HCT116 (cell line): ENCODE measurements at regions not wholly inside any gene's neighbourhood (a gene's known extent, or its start where the extent isn't known, plus 50 kb on each side); places are given as distances from the start of the nearest gene placed in this dataset.

Experiments
- ATAC-seq: fragments of 200-7000 bp; cut with Tn5 transposase; 2 replicates; pipeline ENCODE4 v1.9.1; 2020; ENCODE audit warnings: mild to moderate bottlenecking, moderate library complexity
- BruUV-seq: library from RNA; stranded (reverse); fragments of 400-500 nt; replicated peaks from 2 replicates; lab custom pipeline; 2021; lab: Mats Ljungman, UMichigan
- CTCF ChIA-PET: fragments of 300-600 bp; sonication (Branson Sonifier 250); formaldehyde crosslinking; loops from one replicate; lab custom pipeline; 2021; ENCODE audit warnings: antibody characterized with exemption; lab: Charles Lee
- POLR2A ChIA-PET: fragments of 300-600, 350-600 bp; sonication (Branson Sonifier 250); formaldehyde crosslinking; loops from one replicate; lab custom pipeline; 2021; ENCODE audit warnings: antibody characterized with exemption; lab: Charles Lee
- RAD21 ChIA-PET, 2 experiments: fragments of 300-600 bp; sonication (Branson Sonifier 250); formaldehyde crosslinking; loops; one replicate each; lab custom pipeline; 2023; ENCODE audit warnings: low total read pairs in 2 of 2; ENCODE audit not compliant: uncharacterized antibody in 2 of 2, unreplicated experiment in 2 of 2, low non-redundant PET in 1 of 2; lab: Charles Lee
- DNase-seq: peaks from one replicate; pipeline ENCODE4 v3.0.0-alpha.2; 2010; ENCODE audit warnings: low read depth, low spot score
- H2AFZ ChIP-seq: fragments of 200-600 bp; shearing (Covaris generic), sonication (generic); 2 replicates; pipeline ENCODE4 v1.6.1; 2017; ENCODE audit warnings: low read depth, mixed run types, mixed read lengths, antibody characterized with exemption, low read length; ENCODE audit not compliant: poor library complexity, severe bottlenecking
- H3K27ac ChIP-seq: 2 replicates; pipeline ENCODE4 v1.5.1; 2012; ENCODE audit warnings: low read depth, low read length
- H3K27me3 ChIP-seq: fragments of 200-600 bp; sonication (generic); 2 replicates; pipeline ENCODE4 v1.6.1; 2016; ENCODE audit warnings: mixed run types, low read length, mixed read lengths; ENCODE audit not compliant: insufficient read depth
- H3K36me3 ChIP-seq, 2 experiments: fragments of 200-500 bp in 1 of 2; fragments of 200-600 bp in 1 of 2; sonication (Bioruptor generic) in 1 of 2; sonication (generic) in 1 of 2; 2 replicates each; pipeline versions ENCODE4 v1.5.1 to v1.6.1; 2014 to 2016; ENCODE audit warnings: low read length in 2 of 2, inconsistent platforms in 1 of 2, mixed read lengths in 1 of 2, mixed run types in 1 of 2; ENCODE audit not compliant: insufficient read depth in 2 of 2, control insufficient read depth in 1 of 2
- H3K4me1 ChIP-seq, 2 experiments: fragments of 200-600 bp in 1 of 2; sonication (generic) in 1 of 2; 2 replicates each; pipeline versions ENCODE4 v1.5.1 to v1.6.1; 2012 to 2017; ENCODE audit warnings: low read length in 2 of 2, inconsistent platforms in 1 of 2, mild to moderate bottlenecking in 1 of 2, mixed read lengths in 1 of 2, mixed run types in 1 of 2, moderate library complexity in 1 of 2; ENCODE audit not compliant: insufficient read depth in 2 of 2, control insufficient read depth in 1 of 2
- H3K4me2 ChIP-seq: fragments of 200-600 bp; sonication (generic); 2 replicates; pipeline ENCODE4 v1.6.1; 2017; ENCODE audit warnings: mixed run types, low read length, mixed read lengths
- H3K4me3 ChIP-seq, 2 experiments: fragments of 200-600 bp in 1 of 2; sonication (generic) in 1 of 2; replicated peaks in 1 of 2; 2 replicates each; pipeline ENCODE4 v1.5.1; 2011 to 2016; ENCODE audit warnings: low read length in 2 of 2, control low read depth in 1 of 2, low read depth in 1 of 2, mild to moderate bottlenecking in 1 of 2, mixed read lengths in 1 of 2, mixed run types in 1 of 2
- H3K79me2 ChIP-seq: fragments of 200-600 bp; sonication (generic); 2 replicates; pipeline ENCODE4 v1.6.1; 2017; ENCODE audit warnings: mild to moderate bottlenecking, mixed run types, low read length, moderate library complexity, mixed read lengths; ENCODE audit not compliant: insufficient read depth
- H3K9ac ChIP-seq: fragments of 200-600 bp; sonication (generic); 2 replicates; pipeline ENCODE4 v1.6.1; 2016; ENCODE audit warnings: low read length, mixed read lengths
- H3K9me2 ChIP-seq: fragments of 200-600 bp; sonication (generic), shearing (Covaris generic); 2 replicates; pipeline ENCODE4 v1.6.1; 2017; ENCODE audit warnings: mixed run types, mild to moderate bottlenecking, moderate library complexity; ENCODE audit not compliant: insufficient read depth
- H3K9me3 ChIP-seq, 2 experiments: fragments of 200-500 bp in 1 of 2; fragments of 200-600 bp in 1 of 2; sonication (Bioruptor generic) in 1 of 2; sonication (generic) in 1 of 2; 2 replicates each; pipeline ENCODE4 v1.6.1; 2014 to 2017; ENCODE audit warnings: low read length in 2 of 2, mixed read lengths in 2 of 2, inconsistent platforms in 1 of 2, low read depth in 1 of 2, mild to moderate bottlenecking in 1 of 2, mixed run types in 1 of 2, moderate library complexity in 1 of 2; ENCODE audit not compliant: control insufficient read depth in 1 of 2, insufficient read depth in 1 of 2
- H4K20me1 ChIP-seq: fragments of 200-600 bp; sonication (generic), shearing (Covaris generic); 2 replicates; pipeline ENCODE4 v1.6.1; 2017; ENCODE audit warnings: mixed run types, mild to moderate bottlenecking, moderate library complexity; ENCODE audit not compliant: insufficient read depth
- EZH2 ChIP-seq: fragments of 200-600 bp; sonication (generic); IDR thresholded peaks from 2 replicates; pipeline ENCODE4 v1.6.1; 2017; ENCODE audit warnings: antibody characterized with exemption, mixed run types
- JUND ChIP-seq: IDR thresholded peaks from 2 replicates; pipeline ENCODE4 v1.6.1; 2012
- REST ChIP-seq: IDR thresholded peaks from 2 replicates; pipeline ENCODE4 v1.6.1; 2012; ENCODE audit warnings: low read depth
- SIN3A ChIP-seq: IDR thresholded peaks from 2 replicates; pipeline ENCODE4 v1.6.1; 2012; ENCODE audit warnings: low read depth
- SP1 ChIP-seq: IDR thresholded peaks from 2 replicates; pipeline ENCODE4 v1.6.1; 2012; ENCODE audit warnings: low read depth
- TCF7L2 ChIP-seq: IDR thresholded peaks from 2 replicates; pipeline ENCODE4 v1.7.0; 2011; ENCODE audit warnings: borderline replicate concordance, inconsistent platforms; ENCODE audit not compliant: insufficient read depth, insufficient read length; ENCODE audit errors: extremely low read depth
- intact Hi-C: fragments of 100-400 bp; cut with micrococcal nuclease; formaldehyde crosslinking; loops from 2 replicates; pipeline ENCODE4 v1.10.0; 2022
- TF ChIP-seq, protein P1 (sequence below), 3 experiments: fragments of 200-600 bp in 1 of 3; sonication (generic) in 1 of 3; IDR thresholded peaks in 2 of 3; conservative IDR thresholded peaks in 1 of 3; 2 replicates each; pipeline ENCODE4 v1.5.1; 2012 to 2017; ENCODE audit warnings: low read depth in 2 of 3, low read length in 2 of 3, antibody characterized with exemption in 1 of 3, borderline replicate concordance in 1 of 3, control low read depth in 1 of 3, mild to moderate bottlenecking in 1 of 3, mixed read lengths in 1 of 3, mixed run types in 1 of 3, moderate library complexity in 1 of 3; ENCODE audit not compliant: insufficient read depth in 1 of 3

DNA sequence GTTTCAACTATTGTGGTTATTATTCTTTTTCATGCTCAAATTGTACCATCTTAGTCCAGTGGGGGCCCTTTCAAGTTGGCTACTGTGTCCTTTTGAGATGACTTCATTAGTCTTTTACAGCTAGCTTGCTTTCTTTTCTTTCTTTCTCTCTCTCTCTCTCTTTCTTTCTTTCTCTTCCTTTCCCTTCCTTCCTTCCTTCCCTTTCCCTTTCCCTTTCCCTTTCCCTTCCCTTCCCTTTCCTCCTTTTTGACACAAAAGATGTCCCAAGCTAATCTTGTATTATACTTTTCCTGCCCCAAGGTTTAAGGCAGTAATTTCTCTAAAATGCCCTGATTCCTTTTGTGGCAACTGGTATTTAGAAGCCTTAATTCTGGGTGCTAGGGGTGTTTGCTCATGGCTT is 213.0 kb upstream of the TBC1D5 start:
- Histone ChIP-seq H2AFZ (no peak overlapping the region), H3K36me3 (no peaks in the 10 kb centered on the region), H3K27ac (no peak overlapping the region), H3K79me2 (no peaks in the 10 kb centered on the region), H3K27me3 (no peaks in the 10 kb centered on the region), H4K20me1 (0 out of 2 replicates have a peak, but pooled peaks cover 3% of the 10 kb centered on the region), H3K9me3 (no peaks in the 10 kb centered on the region), H3K4me3 (no peak overlapping the region), H3K9ac (no peak overlapping the region), H3K9me2 (no peaks in the 10 kb centered on the region; the same call in 1 of the 2 replicates), H3K4me1 (no peaks in the 10 kb centered on the region), H3K4me2 (no peak overlapping the region)
- ATAC-seq = no peak
- ChIA-PET RAD21 (no interaction called here), POLR2A (no interaction called here), CTCF (no interaction called here)
- intact Hi-C loops = no loop called here
- no peak for DNase-seq
- no TSS peak for BruUV-seq
- TF ChIP-seq SIN3A (no peak), EZH2 (no peak), SP1 (no peak), TCF7L2 (no peak), REST (no peak), JUND (no peak)
- TF ChIP-seq, protein P1, sequence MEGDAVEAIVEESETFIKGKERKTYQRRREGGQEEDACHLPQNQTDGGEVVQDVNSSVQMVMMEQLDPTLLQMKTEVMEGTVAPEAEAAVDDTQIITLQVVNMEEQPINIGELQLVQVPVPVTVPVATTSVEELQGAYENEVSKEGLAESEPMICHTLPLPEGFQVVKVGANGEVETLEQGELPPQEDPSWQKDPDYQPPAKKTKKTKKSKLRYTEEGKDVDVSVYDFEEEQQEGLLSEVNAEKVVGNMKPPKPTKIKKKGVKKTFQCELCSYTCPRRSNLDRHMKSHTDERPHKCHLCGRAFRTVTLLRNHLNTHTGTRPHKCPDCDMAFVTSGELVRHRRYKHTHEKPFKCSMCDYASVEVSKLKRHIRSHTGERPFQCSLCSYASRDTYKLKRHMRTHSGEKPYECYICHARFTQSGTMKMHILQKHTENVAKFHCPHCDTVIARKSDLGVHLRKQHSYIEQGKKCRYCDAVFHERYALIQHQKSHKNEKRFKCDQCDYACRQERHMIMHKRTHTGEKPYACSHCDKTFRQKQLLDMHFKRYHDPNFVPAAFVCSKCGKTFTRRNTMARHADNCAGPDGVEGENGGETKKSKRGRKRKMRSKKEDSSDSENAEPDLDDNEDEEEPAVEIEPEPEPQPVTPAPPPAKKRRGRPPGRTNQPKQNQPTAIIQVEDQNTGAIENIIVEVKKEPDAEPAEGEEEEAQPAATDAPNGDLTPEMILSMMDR (IDR thresholded peaks at IDR 0.05 in 2 of 3, conservative IDR thresholded peaks at IDR 0.05 in 1 of 3; ENCODE audit: borderline replicate concordance in 1 of 3, insufficient read depth in 1 of 3, low read depth in 2 of 3, low read length in 2 of 3) = no peak
